H1 (cell line): ENCODE measurements at regions not wholly inside any gene's neighbourhood (a gene's known extent, or its start where the extent isn't known, plus 50 kb on each side); places are given as distances from the start of the nearest gene placed in this dataset.

Source experiments
- CTCF ChIA-PET: fragments of 300-600 bp; sonication (Branson Sonifier 250); formaldehyde crosslinking; loops from one replicate; lab custom pipeline; 2021; ENCODE audit not compliant: partially characterized antibody; lab: Charles Lee
- POLR2A ChIA-PET: fragments of 300-600 bp; sonication (Branson Sonifier 250); formaldehyde crosslinking; loops from one replicate; lab custom pipeline; 2021; ENCODE audit warnings: inconsistent platforms; ENCODE audit not compliant: partially characterized antibody; lab: Charles Lee
- DNase-seq, 2 experiments: peaks; one replicate each; pipeline versions ENCODE4 v3.0.0 to v3.0.0-alpha.2; 2010 to 2022; ENCODE audit warnings: low spot score in 2 of 2, low read depth in 1 of 2, mixed read lengths in 1 of 2
- FAIRE-seq: peaks from 2 replicates; lab custom pipeline; 2011; peaks lifted over from hg19 to GRCh38; lab: Jason Lieb, UNC
- H2AFZ ChIP-seq: 2 replicates; pipeline ENCODE4 v1.8.1; 2012; ENCODE audit warnings: low read length, inconsistent platforms
- H2AK5ac ChIP-seq: 2 replicates; pipeline ENCODE4 v1.6.1; 2013; ENCODE audit warnings: low read depth, low read length
- H2BK120ac ChIP-seq: replicated peaks from 2 replicates; pipeline ENCODE3; 2013; ENCODE audit warnings: low read depth, low read length, inconsistent platforms
- H2BK12ac ChIP-seq: 2 replicates; pipeline ENCODE4 v1.6.1; 2013; ENCODE audit warnings: low read depth, low read length
- H2BK15ac ChIP-seq: 2 replicates; pipeline ENCODE4 v1.6.1; 2013; ENCODE audit warnings: low read length
- H2BK20ac ChIP-seq: 2 replicates; pipeline ENCODE4 v1.6.1; 2013; ENCODE audit warnings: low read length
- H2BK5ac ChIP-seq: 2 replicates; pipeline ENCODE4 v1.6.1; 2013; ENCODE audit warnings: low read depth, low read length
- H3K14ac ChIP-seq: 2 replicates; pipeline ENCODE4 v1.6.1; 2013; ENCODE audit warnings: inconsistent platforms; ENCODE audit not compliant: insufficient read length
- H3K18ac ChIP-seq: 2 replicates; pipeline ENCODE4 v1.6.1; 2013; ENCODE audit warnings: low read length; ENCODE audit errors: extremely low read depth
- H3K23ac ChIP-seq: 2 replicates; pipeline ENCODE4 v1.6.1; 2013; ENCODE audit warnings: inconsistent platforms; ENCODE audit not compliant: insufficient read length
- H3K23me2 ChIP-seq: 2 replicates; pipeline ENCODE4 v1.6.1; 2013; ENCODE audit warnings: low read depth, low read length
- H3K27ac ChIP-seq: 2 replicates; pipeline ENCODE4 v1.6.1; 2011; ENCODE audit warnings: low read depth, low read length, inconsistent platforms
- H3K27me3 ChIP-seq, 4 experiments: replicated peaks in 1 of 4; 1 replicate in 1 of 4; 2 replicates in 3 of 4; pipeline versions ENCODE4 v1.6.1 to v1.8.1; 2011 to 2013; ENCODE audit warnings: low read length in 3 of 4, mild to moderate bottlenecking in 3 of 4, inconsistent platforms in 2 of 4, mixed read lengths in 2 of 4, moderate library complexity in 1 of 4; ENCODE audit not compliant: control insufficient read depth in 3 of 4, insufficient read depth in 3 of 4; ENCODE audit errors: extremely low read depth in 1 of 4
- H3K36me3 ChIP-seq, 4 experiments: 2 replicates each; pipeline versions ENCODE4 v1.6.1 to v1.8.1; 2011 to 2013; ENCODE audit warnings: mild to moderate bottlenecking in 4 of 4, low read length in 3 of 4, moderate library complexity in 2 of 4, control low read depth in 1 of 4, inconsistent platforms in 1 of 4; ENCODE audit not compliant: insufficient read depth in 4 of 4, control insufficient read depth in 2 of 4
- H3K4ac ChIP-seq: replicated peaks from 2 replicates; pipeline ENCODE3; 2013; ENCODE audit warnings: low read length, low read depth, mixed read lengths, inconsistent platforms; ENCODE audit not compliant: insufficient read length
- H3K4me1 ChIP-seq, 4 experiments: replicated peaks in 1 of 4; 1 replicate in 1 of 4; 2 replicates in 3 of 4; pipeline versions ENCODE4 v1.6.1 to v1.8.1; 2011 to 2013; ENCODE audit warnings: low read length in 3 of 4, inconsistent platforms in 2 of 4, mixed read lengths in 1 of 4; ENCODE audit not compliant: insufficient read depth in 4 of 4, control insufficient read depth in 3 of 4
- H3K4me2 ChIP-seq, 2 experiments: 2 replicates each; pipeline versions ENCODE4 v1.6.1 to v1.8.1; 2011 to 2013; ENCODE audit warnings: low read depth in 2 of 2, low read length in 2 of 2, control low read depth in 1 of 2, inconsistent platforms in 1 of 2, mild to moderate bottlenecking in 1 of 2; ENCODE audit not compliant: insufficient read depth in 1 of 2
- H3K4me3 ChIP-seq, 4 experiments: fragments of 200-600, 300-600 bp in 1 of 4; sonication (generic), shearing (Covaris generic), sonication (Bioruptor Twin) in 1 of 4; 2 replicates each; pipeline versions ENCODE4 v1.5.1 to v1.8.1; 2011 to 2016; ENCODE audit warnings: low read length in 4 of 4, low read depth in 3 of 4, control low read depth in 2 of 4, inconsistent platforms in 2 of 4, mild to moderate bottlenecking in 2 of 4, mixed read lengths in 1 of 4, moderate library complexity in 1 of 4; ENCODE audit not compliant: insufficient read depth in 2 of 4; ENCODE audit errors: extremely low read depth in 1 of 4
- H3K56ac ChIP-seq: replicated peaks from 2 replicates; pipeline ENCODE3; 2013; ENCODE audit warnings: low read depth, mild to moderate bottlenecking, mixed read lengths, low read length, inconsistent platforms; ENCODE audit not compliant: insufficient read length
- H3K79me1 ChIP-seq: 2 replicates; pipeline ENCODE4 v1.6.1; 2013; ENCODE audit warnings: low read depth, low read length, control low read depth
- H3K79me2 ChIP-seq, 2 experiments: 2 replicates each; pipeline versions ENCODE4 v1.6.1 to v1.8.1; 2012 to 2013; ENCODE audit warnings: low read length in 2 of 2, mild to moderate bottlenecking in 2 of 2, inconsistent platforms in 1 of 2; ENCODE audit not compliant: insufficient read depth in 2 of 2, control insufficient read depth in 1 of 2
- H3K9ac ChIP-seq, 4 experiments: replicated peaks in 1 of 4; 1 replicate in 1 of 4; 2 replicates in 3 of 4; pipeline versions ENCODE4 v1.6.1 to v1.8.1; 2011 to 2013; ENCODE audit warnings: low read depth in 3 of 4, low read length in 3 of 4, control low read depth in 2 of 4, mild to moderate bottlenecking in 2 of 4, moderate library complexity in 2 of 4, inconsistent platforms in 1 of 4; ENCODE audit errors: extremely low read depth in 1 of 4
- H3K9me3 ChIP-seq, 2 experiments: 2 replicates each; pipeline versions ENCODE4 v1.6.1 to v1.8.1; 2012 to 2013; ENCODE audit warnings: mild to moderate bottlenecking in 2 of 2, moderate library complexity in 2 of 2, control low read depth in 1 of 2, inconsistent platforms in 1 of 2, low read depth in 1 of 2, low read length in 1 of 2, mixed read lengths in 1 of 2; ENCODE audit not compliant: insufficient read depth in 2 of 2
- H4K20me1 ChIP-seq, 2 experiments: replicated peaks in 1 of 2; 2 replicates each; pipeline versions ENCODE3 to v1.8.1; 2011 to 2013; ENCODE audit warnings: inconsistent platforms in 2 of 2, low read length in 2 of 2, mild to moderate bottlenecking in 1 of 2; ENCODE audit not compliant: insufficient read depth in 2 of 2, control insufficient read depth in 1 of 2
- H4K5ac ChIP-seq: 2 replicates; pipeline ENCODE4 v1.6.1; 2013; ENCODE audit warnings: low read length, low read depth, mixed read lengths, inconsistent platforms; ENCODE audit not compliant: insufficient read length
- H4K8ac ChIP-seq: 2 replicates; pipeline ENCODE4 v1.8.0; 2013; ENCODE audit warnings: mild to moderate bottlenecking, moderate library complexity, low read length, inconsistent platforms; ENCODE audit not compliant: insufficient read depth; ENCODE audit errors: extremely low read depth
- H4K91ac ChIP-seq: replicated peaks from 2 replicates; pipeline ENCODE3; 2013; ENCODE audit warnings: low read length, mixed read lengths, inconsistent platforms; ENCODE audit not compliant: insufficient read length
- POLR2AphosphoS5 ChIP-seq: IDR thresholded peaks from 2 replicates; pipeline ENCODE4 v1.6.1; 2011; ENCODE audit warnings: low read depth, low read length
- SUZ12 ChIP-seq: fragments of 200-600 bp; sonication (generic); IDR thresholded peaks from 2 replicates; pipeline ENCODE4 v1.6.1; 2012; ENCODE audit warnings: mild to moderate bottlenecking, inconsistent platforms, low read length, moderate library complexity, mixed read lengths
- TCF12 ChIP-seq: IDR thresholded peaks from 2 replicates; pipeline ENCODE4 v1.6.1; 2011; ENCODE audit warnings: low read depth, mild to moderate bottlenecking, low read length
- WGBS, 2 experiments: shearing (Covaris generic) in 1 of 2; methylation state at CpG; one replicate each; pipeline versions ENCODE4 v1.1.6 to v1.1.7; 2013 to 2015; ENCODE audit warnings: low lambda C conversion rate in 2 of 2, mixed read lengths in 2 of 2, inconsistent platforms in 1 of 2, low coverage in 1 of 2, missing lambda C conversion rate in 1 of 2; ENCODE audit not compliant: insufficient replicate concordance in 2 of 2, insufficient coverage in 1 of 2, insufficient read length in 1 of 2; ENCODE audit errors: extremely low coverage in 1 of 2, missing lambda C conversion rate in 1 of 2; 5-methylcytosine and 5-hydroxymethylcytosine counted together

DNA sequence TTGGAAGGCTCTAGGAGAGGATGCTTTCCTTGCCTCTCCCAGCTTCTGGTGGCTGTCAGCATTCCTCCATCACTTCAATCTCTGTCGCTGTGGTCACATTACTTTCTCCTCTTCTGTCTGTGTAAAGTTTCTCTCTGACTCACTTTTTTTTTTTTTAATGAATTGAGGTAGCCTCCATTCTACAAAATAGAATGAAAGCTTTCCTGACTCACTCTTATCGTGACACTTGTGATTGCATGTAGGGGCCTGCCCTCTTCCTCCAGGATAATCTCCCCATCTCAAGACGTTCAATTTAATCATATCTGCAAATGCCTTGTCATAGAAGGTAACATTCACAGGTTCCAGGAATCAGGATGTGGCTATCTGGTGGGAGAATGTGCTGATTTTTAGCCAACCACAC, 153.5 kb upstream of the HMGA2 start:
- Histone ChIP-seq H3K4ac (no peak overlapping the region), H3K27me3 (no peaks in the 10 kb centered on the region), H3K23me2 (no peaks in the 10 kb centered on the region), H4K5ac (no peak overlapping the region), H3K14ac (no peak overlapping the region), H3K4me3 (no peak overlapping the region), H4K20me1 (no peaks in the 10 kb centered on the region), H4K8ac (no peak overlapping the region), H3K36me3 (no peaks in the 10 kb centered on the region), H4K91ac (no peak overlapping the region), H3K79me2 (no peaks in the 10 kb centered on the region), H3K9ac (no peak overlapping the region), H3K18ac (no peak overlapping the region), H3K23ac (no peak overlapping the region), H3K4me1 (peaks cover 0 to 2% (median 0%) of the 10 kb centered on the region in 4 experiments; a peak in 3 of 7 replicates), H3K9me3 (no peaks in the 10 kb centered on the region), H3K79me1 (no peaks in the 10 kb centered on the region), H2BK120ac (no peak overlapping the region), H2AFZ (no peak overlapping the region), H2BK20ac (no peak overlapping the region), H2AK5ac (no peak overlapping the region), H3K56ac (no peak overlapping the region), H3K27ac (no peak overlapping the region), H2BK5ac (no peak overlapping the region), H2BK12ac (no peak overlapping the region), H2BK15ac (no peak overlapping the region), H3K4me2 (no peak overlapping the region)
- WGBS, 2 experiments, result 93% methylated on average over 3 of the region's 3 CpGs; no CpG with 5 or more reads in 1 of the 2 experiments
- ChIA-PET CTCF (interaction anchor here (1.9 kb wide), 1 partner anchor 68 kb away, joined by 6 read pairs; no protein-coding TSS in a partner anchor), POLR2A (interaction anchor here (0.7 kb wide), 1 partner anchor 146 kb away, joined by 3 read pairs; no protein-coding TSS in a partner anchor)
- no peak for DNase-seq
- FAIRE-seq, result no peak
- no peak for TF ChIP-seq TCF12
- no peak for TF ChIP-seq SUZ12
- no peak for TF ChIP-seq POLR2AphosphoS5
